ENCODE measurements at regions not wholly inside any gene's neighbourhood (a gene's known extent, or its start where the extent isn't known, plus 50 kb on each side); places are given as distances from the start of the nearest gene placed in this dataset.

DNA sequence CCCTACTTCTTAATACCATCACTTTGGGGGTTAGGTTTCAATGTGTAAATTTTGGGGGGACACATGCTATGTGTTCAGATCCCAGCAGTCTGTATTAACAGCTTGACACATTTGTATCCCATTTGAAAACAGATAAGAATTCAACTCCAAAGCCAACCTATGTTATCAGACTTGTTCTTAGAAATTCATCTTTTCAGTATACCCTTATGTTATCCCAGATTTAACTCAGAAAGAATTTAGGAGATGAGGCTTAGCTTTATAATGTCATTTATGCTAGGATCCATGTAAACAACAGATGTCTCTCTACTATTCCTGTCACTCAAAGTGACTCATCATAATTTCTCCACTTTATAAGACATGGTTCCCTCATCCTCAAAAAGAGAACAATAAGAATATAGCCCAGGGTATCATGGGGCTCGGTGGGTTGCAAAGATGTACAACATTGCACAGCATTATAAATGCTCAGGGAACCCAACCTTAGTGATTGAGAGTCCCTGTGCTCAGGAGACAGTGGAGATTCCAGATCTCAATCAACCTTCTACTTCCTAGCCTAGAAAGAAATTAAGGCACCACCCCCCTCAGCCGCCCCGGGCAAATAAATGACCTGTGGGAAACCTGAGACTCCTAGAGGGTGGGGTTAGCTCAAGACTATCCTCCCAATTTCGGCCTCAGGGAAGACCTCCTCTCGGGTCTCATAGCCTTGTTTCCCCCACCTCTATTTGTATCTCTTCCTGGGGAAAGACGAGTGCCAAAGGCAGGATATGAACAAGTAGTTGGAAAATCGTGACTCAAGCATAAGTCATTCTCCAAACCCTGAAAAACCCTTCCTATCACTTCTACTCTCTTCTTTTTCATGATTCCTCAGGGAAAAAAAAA, 265.1 kb upstream of the CAMK1G start:
- DNase-seq, result no peak

DNA sequence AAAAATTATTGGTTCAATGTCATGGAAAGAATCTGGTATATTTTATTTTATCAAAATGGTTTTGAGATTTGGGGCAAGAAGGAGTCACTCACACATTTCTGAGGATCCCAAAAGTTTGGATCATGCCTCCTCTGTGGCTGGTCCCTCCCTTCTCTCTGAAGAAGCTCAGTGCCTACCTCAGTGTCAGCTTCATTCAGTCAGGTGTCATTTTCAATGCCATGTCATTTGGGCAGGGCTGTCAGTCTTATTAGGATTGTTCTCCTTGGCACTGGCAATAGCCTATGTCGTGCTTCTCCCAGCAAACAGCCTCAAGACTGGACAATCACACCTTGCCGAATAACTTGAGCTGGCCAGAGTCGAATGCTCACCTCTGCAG, 264.5 kb upstream of the CAMK1G start:
- no peak for DNase-seq

DNA sequence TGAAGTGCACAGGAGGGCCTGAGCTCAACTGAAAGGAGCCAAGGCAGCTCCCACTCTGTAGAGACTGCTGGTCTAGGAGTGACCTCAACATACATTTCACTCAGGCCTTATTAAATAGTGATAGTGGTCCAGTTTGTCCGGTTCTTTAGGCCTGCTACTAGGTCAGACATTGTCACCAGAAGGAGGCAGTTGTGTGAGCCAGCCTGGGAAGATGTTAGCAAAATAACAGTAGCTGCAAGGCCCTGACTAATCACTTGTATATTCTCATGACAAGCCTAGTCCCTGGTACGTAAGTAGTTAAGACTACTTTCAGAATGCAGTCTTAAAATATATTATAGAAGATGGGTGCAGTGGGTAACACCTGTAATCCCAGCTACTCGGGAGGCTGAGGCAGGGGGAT, 264.0 kb upstream of the CAMK1G start:
- no peak for DNase-seq

DNA sequence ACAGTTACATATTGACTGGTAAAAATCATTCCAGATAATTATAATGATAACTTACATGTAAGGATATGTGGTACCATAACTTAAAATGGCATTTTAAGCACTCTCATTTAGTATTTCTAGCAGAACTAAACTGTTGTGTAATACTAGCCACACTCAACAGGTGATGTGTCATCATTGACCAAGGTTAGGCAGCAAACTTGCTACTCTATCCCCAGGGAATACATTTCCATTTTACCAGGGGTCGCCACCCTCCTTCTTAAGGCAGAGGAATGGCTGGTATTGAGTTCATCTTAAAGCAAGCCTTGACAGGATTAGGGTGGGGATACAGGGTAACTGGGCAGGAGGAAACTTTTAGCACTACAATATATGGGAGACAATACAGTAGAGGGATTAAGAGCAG, 259.8 kb upstream of the CAMK1G start:
- DNase-seq, result no peak

DNA sequence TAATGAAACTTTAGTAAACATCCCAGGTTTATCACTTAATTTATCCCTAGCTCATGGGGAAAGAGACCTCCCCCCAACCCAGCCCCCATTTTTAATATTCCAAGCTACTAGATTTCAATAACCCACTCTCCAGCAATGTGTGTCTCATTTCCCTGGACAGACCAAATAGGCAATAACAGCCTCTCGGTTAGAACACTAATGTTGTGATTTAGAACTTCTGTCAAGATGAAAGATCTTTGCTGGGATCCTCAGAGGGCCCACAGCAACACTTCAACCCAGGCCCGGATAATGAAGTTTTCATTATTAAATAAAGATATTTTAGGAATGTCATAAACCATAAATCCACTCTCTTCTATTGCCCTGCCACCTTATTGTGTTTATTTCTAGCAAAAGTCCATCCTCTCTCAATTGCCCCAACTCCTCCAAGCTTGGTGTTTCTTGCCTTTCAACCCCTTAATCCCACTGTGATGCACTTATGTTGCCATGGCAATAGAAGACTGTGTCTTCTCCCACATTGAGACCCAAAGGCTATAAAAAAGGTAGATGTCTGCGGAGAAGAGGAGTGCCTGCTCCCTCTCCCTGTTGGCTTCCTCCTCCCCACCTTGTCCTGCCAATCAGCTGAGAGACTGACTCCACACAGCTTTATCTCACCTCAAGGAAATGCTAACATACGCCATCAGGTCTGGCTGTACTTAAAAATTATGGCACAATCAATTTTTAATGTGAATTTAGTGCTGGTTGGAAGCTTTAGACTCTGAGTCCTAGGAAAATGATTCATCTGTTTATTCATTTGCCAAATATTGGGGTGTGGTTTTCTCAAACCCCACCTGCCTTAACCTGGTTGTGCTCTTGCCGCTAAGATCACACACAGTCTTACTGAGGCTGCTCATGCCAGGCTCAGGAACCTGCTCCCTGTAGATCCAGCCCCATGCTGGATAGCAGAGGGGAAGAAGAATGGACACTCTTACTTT, 258.3 kb upstream of the CAMK1G start:
- no peak for DNase-seq

DNA sequence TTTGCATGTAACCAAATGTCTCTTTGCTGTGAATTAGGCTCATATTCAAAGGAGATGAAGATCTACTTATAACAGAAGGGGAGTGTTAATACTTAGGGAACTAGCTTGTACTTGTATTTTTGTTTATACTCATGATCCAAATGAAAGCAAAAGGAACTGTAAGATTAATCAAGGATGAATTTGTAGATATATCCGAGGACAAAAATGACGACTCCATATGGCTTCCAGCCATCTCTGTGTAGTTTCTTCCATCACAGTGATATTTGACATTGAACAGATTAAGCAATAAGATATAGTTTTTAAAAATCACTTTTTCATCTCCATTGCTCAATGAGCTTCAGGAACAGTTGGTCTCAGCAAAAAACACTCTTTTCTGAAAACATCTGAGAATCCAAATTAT, 257.4 kb upstream of the CAMK1G start:
- DNase-seq, result no peak

DNA sequence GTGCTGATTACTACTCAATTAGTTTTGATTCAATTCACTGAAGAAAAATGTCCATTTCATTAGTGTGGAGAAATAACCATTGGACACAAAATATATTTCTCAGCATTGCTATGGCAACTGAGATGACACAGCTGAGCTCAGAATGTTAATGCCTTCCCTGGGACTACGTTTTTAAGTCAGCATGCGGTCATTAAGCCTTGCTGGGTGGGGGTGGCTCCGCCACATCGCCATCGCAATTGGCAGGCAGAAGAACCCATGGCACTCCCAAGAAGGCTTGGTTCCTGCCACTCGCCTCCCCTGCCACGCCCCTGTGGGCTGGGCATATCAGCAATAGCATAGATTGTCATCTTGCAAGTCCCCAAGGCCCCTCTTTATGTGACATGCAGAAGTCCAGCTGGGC, 256.7 kb upstream of the CAMK1G start:
- no peak for DNase-seq

DNA sequence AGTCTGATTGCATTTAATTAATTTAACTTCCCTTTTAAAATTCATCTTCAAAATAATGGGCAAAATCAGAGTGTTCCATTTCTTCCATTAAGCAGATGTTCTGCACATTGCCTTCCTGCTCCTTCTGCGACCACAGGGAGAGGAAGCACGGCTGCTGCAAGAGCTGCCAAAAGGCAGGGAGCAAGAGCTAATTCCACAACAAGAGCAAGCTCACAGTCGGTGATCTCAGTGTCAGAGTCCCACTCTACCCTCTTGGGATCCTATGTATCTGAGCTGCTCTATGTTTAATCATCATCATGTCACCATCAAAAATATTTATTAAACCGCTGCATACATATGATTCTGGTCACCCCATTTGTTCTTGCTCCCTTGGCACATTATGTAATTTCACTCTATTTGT, 255.3 kb upstream of the CAMK1G start:
- DNase-seq, result no peak

DNA sequence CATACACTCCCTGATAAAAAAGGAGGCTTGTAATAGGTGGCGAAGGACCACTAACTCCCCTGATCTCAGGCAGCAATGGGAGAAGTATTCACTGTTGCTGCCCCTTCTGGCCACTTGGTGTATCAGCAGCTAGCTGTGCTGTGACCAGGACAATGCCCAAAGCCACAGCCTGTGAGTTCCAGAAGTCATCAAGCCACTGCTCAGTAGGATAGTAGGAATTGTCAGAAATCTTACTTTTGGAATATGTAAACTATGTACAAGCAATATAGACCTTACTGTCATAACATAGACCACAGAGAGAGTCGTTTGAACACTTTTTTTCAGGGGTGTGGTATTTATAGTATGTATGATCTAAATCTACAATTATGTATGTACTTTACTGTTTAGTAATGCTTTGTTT, 248.3 kb upstream of the CAMK1G start:
- DNase-seq, result no peak

DNA sequence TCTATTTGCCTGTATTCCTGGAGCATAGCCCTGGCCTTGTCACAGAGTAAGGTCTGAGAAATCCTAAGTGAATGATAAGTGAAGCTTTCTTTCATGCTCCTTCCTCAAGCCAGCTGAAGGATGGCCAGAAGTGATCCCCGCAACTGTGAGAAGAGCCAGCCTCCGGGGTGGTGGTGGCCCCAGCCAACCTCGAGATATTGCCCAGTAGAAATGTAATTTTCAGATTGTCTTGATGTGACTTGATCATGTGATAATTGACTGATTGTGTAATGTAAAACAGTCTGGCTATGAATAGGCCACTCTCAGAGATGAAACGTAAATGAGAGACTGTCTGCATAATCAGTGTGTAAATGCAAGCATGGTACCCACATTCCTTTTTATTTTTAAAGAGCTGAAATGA, 242.4 kb upstream of the CAMK1G start:
- DNase-seq, result no peak

DNA sequence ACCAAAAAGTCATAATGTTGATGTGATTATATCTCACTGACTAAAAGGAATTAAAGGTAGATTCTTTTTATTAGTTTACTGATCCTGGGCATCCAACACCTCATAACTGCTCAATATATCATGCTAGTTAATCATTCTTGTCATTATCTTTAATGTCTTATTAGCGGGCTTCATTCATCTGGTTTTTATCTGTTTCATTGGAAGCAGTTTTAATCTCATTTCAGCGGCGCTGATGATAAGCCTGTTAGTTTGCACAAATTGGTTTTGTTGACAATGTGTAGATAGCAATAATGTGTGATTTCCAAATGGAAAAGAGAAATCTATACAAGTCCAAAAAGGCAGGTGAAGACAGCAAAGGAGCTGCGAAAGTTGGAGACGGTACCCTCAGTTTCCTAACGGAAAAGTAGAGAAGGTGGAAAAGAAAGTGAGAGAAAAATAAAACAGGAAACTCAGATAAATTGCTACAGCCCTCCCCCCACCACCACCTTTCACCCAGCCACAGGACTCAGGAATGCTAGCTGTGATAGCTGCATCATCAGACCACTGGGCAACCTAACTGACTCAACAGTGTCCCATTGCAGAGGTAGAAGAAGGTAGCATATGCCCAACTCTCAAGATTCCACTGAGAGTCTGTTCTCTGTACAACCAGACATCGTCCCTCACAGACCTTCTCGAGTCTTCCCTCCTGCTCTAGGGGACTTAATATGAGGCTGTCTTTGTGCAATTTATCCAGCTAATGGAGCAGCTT, 241.7 kb upstream of the CAMK1G start:
- DNase-seq, result no peak

DNA sequence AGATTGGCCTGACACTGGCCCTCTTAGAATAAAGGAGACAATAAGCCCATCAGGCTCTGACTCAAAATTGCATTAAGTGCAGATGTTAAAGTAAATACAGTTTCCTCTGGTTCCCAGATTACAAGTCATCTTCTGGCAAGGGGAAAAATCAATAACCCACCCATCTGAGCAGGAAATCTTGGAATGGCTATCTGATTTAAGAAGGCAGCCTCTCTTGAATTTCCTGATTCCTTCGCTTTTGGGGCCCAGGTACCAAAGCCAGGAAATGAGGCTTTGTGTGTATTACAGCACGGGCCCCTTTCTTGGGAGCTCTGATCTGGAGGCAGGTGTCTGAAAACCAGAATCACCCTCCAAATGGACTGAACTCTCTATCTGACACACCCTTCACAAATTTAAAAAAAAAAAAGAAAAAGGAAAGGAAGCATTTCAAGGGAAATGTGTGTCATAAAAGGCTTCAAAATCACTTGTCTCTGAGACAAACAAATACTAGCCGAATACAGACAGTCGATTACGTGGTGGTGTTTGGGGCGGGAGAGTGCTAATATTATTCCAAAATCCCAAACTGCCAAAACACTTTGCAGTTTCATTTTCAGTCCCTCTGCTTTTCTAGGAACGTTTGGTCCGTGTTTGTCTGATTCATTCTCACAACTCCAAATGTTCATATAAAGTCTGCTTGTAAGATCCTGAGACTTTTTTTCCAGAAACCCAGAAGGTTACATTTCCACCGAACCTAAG, 240.9 kb upstream of the CAMK1G start:
- no peak for DNase-seq

DNA sequence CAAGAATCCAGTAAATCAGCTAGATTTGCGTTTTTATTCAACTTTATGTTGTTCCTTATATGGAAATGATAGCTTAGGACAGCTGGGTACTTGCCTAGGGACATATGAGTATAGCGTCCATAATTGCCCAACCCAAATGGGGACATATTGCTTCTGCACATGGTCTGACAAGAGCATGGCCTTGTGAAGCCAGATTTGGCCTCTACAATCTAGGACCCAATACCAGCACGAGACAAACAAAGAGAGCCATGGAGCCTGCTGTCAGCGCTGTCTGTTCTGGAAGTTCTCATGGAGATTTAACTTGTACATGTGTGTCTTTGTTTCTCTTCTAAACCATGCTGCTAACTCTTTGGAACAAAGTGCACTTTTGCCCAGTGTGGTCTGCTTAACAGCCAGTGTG, 240.0 kb upstream of the CAMK1G start:
- no peak for DNase-seq

DNA sequence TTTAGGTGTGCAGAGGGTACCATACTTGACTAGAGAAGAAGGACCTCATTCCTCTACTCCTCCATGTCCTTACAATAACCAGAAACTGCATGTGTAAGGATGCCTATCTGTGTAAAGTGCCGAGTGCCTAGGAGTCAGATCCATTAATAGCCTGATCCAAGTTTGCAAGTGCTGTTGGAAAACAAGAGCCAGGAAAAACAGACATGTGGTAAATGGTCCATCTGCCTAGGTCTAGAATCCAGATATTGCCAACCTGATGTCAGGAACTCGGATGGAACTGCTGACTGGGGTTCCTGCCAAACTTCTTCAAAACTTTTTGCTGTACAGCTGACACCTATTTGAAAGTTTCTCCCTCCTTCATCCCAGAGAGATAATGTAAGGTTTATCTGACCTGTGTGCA, 239.4 kb upstream of the CAMK1G start:
- no peak for DNase-seq

DNA sequence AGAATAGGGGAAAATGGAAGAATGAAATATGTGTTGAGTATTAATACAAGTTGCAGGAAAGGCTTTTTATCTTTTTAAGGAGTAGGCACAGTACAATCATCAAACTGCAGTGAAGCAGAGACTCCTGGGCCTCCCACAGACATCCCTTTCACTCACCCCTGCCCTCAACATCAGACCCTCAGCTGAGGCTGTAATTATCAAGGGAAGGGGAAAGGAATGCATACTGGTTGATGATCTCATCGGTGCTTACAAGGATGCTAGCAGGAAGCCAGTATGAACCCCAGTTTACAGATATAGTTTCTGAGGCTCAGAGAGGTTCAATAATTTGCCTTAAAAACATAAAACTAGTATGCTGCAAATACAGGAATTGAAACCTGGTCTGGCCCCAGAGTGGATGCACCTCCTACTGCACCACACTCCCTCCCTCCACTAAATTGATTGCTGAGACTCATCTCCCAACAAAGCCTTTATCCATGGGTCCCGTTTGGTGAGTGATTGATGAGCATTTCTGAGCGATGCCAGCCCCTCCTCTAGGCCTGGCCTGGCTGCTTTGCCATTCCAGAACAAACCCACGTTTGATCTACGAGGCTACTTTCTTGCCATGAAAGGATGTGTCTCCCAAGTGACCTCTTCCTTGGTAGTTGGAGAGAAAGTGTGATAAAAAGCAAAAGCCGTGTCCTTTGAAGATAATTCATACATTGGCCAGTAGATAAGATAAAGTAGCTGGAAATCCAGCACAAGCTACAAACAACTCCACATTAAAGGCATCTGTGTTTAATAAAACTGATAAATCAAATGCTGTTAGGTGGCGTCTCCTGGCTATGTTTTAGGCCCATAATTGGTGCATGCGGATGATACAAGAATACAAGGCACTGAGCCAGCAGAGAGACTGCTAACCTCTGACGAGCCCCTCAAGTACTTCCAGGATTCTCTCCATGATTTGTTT, 233.9 kb upstream of the CAMK1G start:
- DNase-seq, result no peak

DNA sequence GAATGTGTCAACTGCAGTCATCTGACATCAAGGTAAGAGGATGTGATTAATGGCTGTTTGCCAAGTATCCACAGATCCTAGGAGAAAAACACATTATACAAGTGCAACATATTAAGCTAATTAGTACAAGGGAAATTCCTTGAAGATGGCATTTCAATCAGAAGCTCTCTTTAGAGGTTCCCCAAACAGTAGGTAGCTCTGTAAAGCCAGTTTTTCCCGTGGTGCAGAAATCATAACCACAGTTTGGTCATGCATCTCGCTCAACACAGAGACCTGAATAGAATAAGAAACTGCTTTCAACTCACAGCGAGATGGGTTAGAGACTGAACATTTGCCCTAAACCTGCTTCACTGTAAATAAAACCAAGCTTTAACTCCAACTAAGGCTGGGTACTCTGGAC, 230.5 kb upstream of the CAMK1G start:
- no peak for DNase-seq

DNA sequence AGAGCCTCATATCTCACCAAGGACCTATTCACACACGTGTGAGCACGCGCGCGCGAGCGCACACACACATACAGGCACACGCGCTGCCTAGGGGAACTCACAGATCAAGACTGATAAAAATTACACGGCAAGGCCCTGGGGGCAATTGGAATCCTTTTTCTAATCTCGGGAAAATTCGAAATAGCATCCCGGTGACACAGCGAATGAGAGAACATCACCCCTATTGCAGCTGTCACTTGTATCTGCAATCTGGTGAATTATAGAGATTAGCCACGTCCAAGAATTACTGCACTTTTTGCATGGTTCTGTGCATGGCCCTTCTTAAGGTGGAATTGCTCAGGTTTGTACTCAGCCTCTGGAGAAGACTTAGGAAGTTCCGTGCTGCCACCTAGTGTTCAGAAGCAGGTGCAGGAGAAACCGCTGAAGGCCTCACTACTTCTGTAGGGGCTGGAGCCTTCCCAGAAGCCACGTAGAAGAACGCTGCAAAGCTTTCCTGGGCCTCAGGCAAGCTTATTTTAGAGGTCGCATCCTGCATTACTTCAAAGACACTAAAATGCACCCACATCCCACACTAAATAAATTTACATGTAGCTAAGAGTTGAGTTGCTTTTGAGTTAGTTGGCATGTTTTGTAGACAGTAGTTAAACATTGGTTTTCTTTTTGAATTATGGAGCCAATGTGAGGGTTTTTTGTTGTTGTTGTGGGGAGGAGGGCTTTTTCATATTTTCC, 229.2 kb upstream of the CAMK1G start:
- peak; percentile 69 for DNase-seq

DNA sequence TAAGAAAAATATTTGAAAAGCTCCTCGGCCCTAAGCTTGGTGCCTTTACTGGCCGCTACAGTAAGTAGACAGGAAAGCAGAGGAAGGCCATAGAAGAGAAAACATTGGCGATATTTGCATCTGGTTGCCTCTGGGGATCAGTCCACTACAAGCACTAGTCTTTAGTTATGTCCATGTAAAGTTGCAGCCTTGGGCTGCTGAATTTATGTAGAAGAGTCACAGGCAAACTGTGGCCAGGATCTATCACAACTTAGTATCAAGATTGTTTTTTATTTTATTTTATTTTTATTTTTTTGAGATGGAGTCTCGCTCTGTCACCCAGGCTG, 228.7 kb upstream of the CAMK1G start:
- no peak for DNase-seq

DNA sequence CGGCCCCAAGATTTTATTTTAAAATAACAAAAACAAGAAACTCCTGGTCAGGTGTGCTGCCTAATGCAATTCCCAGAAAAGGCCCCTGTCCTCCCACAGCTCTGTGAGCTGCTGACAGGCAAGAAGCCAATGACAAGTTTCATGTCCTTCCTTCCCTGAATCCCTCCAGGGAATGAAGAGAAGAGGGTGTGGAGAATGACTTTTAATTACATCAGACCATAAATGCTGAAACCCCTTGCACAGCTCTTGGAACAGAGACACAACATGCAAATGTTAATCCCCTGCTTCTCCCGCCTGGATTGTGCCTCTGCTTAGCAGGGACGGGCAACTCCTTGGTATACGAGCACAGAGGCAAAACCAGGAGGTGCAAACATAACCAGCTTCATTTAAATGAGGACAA, 228.1 kb upstream of the CAMK1G start:
- DNase-seq, result no peak

DNA sequence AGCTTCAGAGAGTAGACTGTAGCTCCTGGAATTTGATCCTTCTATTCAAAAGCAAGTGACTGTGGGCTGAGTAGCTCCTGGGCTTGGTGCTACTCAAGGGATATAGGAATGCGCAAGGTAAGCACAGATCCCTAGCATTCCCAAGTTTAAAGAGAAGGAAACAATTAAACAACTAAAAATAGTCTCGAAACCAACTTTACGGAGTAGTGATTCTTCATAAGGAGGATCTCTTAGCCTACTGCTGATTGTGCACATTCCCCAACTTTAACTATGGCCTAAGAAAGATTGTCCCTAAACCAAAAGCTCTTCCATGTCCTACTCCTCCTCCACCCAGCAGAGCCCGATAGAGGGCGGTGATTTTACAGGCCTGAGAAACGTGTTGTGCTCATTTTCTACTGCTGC, 226.5 kb upstream of the CAMK1G start:
- DNase-seq, result no peak

DNA sequence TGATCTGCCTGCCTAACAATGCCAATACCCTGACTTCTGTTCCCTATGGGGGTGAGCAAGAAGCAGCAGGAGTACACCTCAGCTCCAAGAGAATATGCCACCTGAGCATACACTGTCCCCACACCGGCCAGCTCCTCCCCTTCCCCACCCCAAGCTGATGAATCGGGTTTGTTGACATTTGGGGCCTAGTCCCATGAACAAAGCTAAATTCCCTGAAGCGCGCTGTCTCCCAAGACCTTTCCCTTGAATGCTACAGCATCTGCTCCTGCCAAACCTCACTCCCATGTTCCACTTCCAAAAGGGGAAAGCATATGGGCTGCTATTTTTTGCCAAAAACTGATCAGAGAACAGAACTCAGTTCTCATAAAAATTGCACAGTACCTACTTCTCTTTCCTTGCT, 220.4 kb upstream of the CAMK1G start:
- no peak for DNase-seq

Data from DMS79 (cell line).